Skeletal muscle tissue (tissue), 3 donors: ENCODE measurements at regions not wholly inside any gene's neighbourhood (a gene's known extent, or its start where the extent isn't known, plus 50 kb on each side); places are given as distances from the start of the nearest gene placed in this dataset.

Source experiments
- H3K27ac ChIP-seq: one replicate; pipeline ENCODE4 v1.7.0; 2013; ENCODE audit warnings: mild to moderate bottlenecking, low read depth, low read length, inconsistent platforms
- H3K27me3 ChIP-seq, 3 donors: one replicate each; pipeline ENCODE4 v1.7.0; 2013; ENCODE audit warnings: low read length in 3 of 3; ENCODE audit not compliant: control insufficient read depth in 3 of 3, insufficient read depth in 3 of 3
- H3K36me3 ChIP-seq, 3 donors: one replicate each; pipeline ENCODE4 v1.7.0; 2013; ENCODE audit warnings: low read length in 3 of 3; ENCODE audit not compliant: control insufficient read depth in 3 of 3, insufficient read depth in 3 of 3
- H3K4me1 ChIP-seq, 3 donors: one replicate each; pipeline ENCODE4 v1.7.0; 2013; ENCODE audit warnings: low read length in 3 of 3, mild to moderate bottlenecking in 3 of 3; ENCODE audit not compliant: control insufficient read depth in 3 of 3, insufficient read depth in 3 of 3
- H3K4me3 ChIP-seq, 3 donors: one replicate each; pipeline ENCODE4 v1.7.0; 2013; ENCODE audit warnings: low read length in 3 of 3
- H3K9ac ChIP-seq, 3 donors: one replicate each; pipeline ENCODE4 v1.7.0; 2013; ENCODE audit warnings: low read length in 3 of 3, mild to moderate bottlenecking in 3 of 3, moderate library complexity in 2 of 3, low read depth in 1 of 3
- H3K9me3 ChIP-seq, 3 donors: one replicate each; pipeline ENCODE4 v1.7.0; 2013; ENCODE audit warnings: low read length in 3 of 3; ENCODE audit not compliant: control insufficient read depth in 3 of 3
- donor health status: Osteomylitis.

- no peaks in the 10 kb centered on the region for H3K27me3 ChIP-seq
- H3K4me3 ChIP-seq: no peak overlapping the region
- H3K27ac ChIP-seq: no peak overlapping the region
- H3K4me1 ChIP-seq: no peaks in the 10 kb centered on the region
- no peaks in the 10 kb centered on the region for H3K9me3 ChIP-seq
- no peak overlapping the region for H3K9ac ChIP-seq
- no peaks in the 10 kb centered on the region for H3K36me3 ChIP-seq
These were observed 727.1 kb upstream of the TBX3 start for GRCh38 chr12:115411121-115411520.

DNA sequence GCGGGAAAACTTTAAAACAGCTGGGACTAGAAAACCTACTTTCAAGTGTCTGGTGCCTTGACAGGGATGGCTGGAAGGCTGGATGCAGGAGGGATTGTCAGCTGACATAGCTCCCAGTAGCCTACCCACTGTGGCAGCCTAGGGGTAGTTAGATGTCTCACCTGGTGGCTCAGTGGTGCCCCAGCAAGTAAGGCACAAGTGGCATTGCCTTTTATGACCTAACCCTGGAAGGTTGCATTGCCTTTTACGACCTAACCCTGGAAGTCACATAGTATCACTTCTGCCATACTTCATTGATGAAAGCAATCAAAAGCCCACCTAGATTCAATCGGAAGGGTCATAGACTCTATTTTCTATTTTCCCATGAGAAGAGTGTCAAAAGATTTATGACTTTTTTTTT, 724.7 kb upstream of the TBX3 start:
- Histone ChIP-seq H3K4me3 (no peak overlapping the region), H3K4me1 (no peaks in the 10 kb centered on the region), H3K27ac (no peak overlapping the region), H3K9ac (no peak overlapping the region), H3K9me3 (no peaks in the 10 kb centered on the region), H3K36me3 (no peaks in the 10 kb centered on the region), H3K27me3 (no peaks in the 10 kb centered on the region)

- H3K9me3 ChIP-seq: no peaks in the 10 kb centered on the region
- no peaks in the 10 kb centered on the region for H3K4me1 ChIP-seq
- no peaks in the 10 kb centered on the region for H3K27me3 ChIP-seq
- no peak overlapping the region for H3K27ac ChIP-seq
- no peak overlapping the region for H3K4me3 ChIP-seq
- H3K9ac ChIP-seq: no peak overlapping the region
- no peaks in the 10 kb centered on the region for H3K36me3 ChIP-seq
These were observed 723.7 kb upstream of the TBX3 start for GRCh38 chr12:115407723-115408122.

DNA sequence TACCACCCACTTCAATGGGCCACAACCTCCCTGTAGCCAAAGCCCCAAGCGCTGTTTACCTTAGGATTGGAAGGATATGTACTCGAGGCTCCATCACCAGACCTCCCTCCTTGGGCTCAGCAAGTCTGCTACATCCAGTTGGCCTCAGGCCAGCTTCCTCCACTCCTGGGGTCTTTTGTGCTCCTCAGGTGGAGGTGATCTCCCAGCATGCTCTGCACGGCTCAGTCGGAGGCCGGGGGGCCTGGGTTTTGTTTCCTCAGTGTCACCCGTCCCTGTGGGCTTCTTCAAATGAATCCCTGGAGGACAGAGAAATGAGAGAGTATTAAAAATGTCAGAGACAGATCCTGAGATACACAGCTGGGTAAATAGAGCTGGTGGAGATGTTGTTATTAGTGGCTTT, 723.1 kb upstream of the TBX3 start:
- Histone ChIP-seq H3K27me3 (no peaks in the 10 kb centered on the region), H3K4me3 (no peak overlapping the region), H3K9ac (no peak overlapping the region), H3K27ac (no peak overlapping the region), H3K4me1 (no peaks in the 10 kb centered on the region), H3K36me3 (no peaks in the 10 kb centered on the region), H3K9me3 (no peaks in the 10 kb centered on the region)

DNA sequence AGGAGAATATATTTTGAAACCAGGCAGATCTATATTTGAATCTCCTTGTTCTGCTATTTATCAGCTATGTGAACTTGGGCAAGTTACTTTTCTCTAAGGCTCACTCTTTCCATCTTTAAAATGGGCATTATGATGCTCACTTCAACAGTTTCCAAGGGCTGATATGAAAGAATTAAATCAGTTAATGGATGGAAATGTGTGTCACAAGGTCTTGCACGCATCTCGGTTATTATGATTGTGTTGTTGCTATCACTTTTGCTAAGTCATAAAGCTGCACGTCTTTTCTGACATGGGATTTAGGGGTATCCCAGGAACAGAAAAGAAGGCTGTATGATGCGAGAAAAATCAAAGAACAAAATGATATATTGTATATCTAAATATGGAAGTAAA, 721.5 kb upstream of the TBX3 start:
- Histone ChIP-seq H3K27ac (no peak overlapping the region), H3K9me3 (no peaks in the 10 kb centered on the region), H3K36me3 (no peaks in the 10 kb centered on the region), H3K9ac (no peak overlapping the region), H3K4me3 (no peak overlapping the region), H3K4me1 (no peaks in the 10 kb centered on the region), H3K27me3 (no peaks in the 10 kb centered on the region)

- H3K9me3 ChIP-seq: no peaks in the 10 kb centered on the region
- H3K27ac ChIP-seq: no peak overlapping the region
- no peak overlapping the region for H3K9ac ChIP-seq
- H3K4me3 ChIP-seq: no peak overlapping the region
- H3K27me3 ChIP-seq: no peaks in the 10 kb centered on the region
- H3K36me3 ChIP-seq: no peaks in the 10 kb centered on the region
- H3K4me1 ChIP-seq: no peaks in the 10 kb centered on the region
These were observed 720.9 kb upstream of the TBX3 start for GRCh38 chr12:115404761-115405470.

- Histone ChIP-seq H3K27ac (no peak overlapping the region), H3K9me3 (no peaks in the 10 kb centered on the region), H3K36me3 (no peaks in the 10 kb centered on the region), H3K27me3 (no peaks in the 10 kb centered on the region), H3K4me3 (no peak overlapping the region), H3K9ac (no peak overlapping the region), H3K4me1 (no peaks in the 10 kb centered on the region)
These were observed 719.7 kb upstream of the TBX3 start for GRCh38 chr12:115403689-115404088.

DNA sequence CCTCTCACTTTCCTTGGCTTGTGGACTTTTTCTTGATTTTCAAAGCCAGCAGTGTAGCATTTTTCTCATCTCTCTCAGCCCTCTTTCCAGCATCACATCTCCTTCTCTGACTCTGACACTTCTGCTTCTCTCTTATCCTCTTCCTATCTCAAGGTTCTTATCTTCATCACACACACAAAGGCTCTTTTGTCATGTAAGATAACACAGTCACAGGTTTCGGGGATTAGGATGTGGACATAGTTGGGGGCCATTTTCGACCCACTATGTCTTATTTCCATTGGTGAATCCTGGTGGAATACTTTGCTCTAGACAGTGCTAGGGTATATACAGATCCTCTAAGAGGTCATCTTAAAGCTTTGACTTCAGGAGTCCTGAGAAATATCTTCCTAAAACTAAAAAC, 719.3 kb upstream of the TBX3 start:
- Histone ChIP-seq H3K4me3 (no peak overlapping the region), H3K9ac (no peak overlapping the region), H3K9me3 (no peaks in the 10 kb centered on the region), H3K4me1 (no peaks in the 10 kb centered on the region), H3K36me3 (no peaks in the 10 kb centered on the region), H3K27ac (no peak overlapping the region), H3K27me3 (no peaks in the 10 kb centered on the region)

- H3K9me3 ChIP-seq: no peaks in the 10 kb centered on the region
- H3K4me1 ChIP-seq: no peaks in the 10 kb centered on the region
- H3K4me3 ChIP-seq: no peak overlapping the region
- no peaks in the 10 kb centered on the region for H3K36me3 ChIP-seq
- no peak overlapping the region for H3K9ac ChIP-seq
- no peaks in the 10 kb centered on the region for H3K27me3 ChIP-seq
- no peak overlapping the region for H3K27ac ChIP-seq
These were observed 718.6 kb upstream of the TBX3 start for GRCh38 chr12:115402443-115403180.

DNA sequence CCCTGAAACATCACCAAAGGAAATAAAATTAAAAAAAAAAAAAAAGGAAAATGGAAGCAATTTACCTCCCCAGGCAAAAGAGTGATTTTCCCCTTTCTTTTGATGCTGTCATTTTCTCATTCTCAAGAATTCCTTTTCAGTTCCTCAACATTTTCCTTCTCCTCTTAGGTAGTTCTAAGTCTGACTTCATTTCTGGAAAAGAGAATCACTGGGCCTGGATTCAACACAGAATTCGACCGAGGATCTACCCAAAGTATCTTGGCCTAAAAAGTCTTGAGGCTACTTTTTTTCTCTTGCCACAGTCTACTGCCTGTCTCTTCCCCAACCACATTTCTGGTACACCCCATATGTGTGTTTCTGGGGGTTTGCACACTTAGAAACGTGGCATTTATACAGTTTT, 717.8 kb upstream of the TBX3 start:
- Histone ChIP-seq H3K9ac (no peak overlapping the region), H3K36me3 (no peaks in the 10 kb centered on the region), H3K4me1 (no peaks in the 10 kb centered on the region), H3K9me3 (peaks cover 0 to 3% (median 3%) of the 10 kb centered on the region in 3 donors), H3K27ac (no peak overlapping the region), H3K27me3 (no peaks in the 10 kb centered on the region), H3K4me3 (no peak overlapping the region)
